Activated naive CD8-positive, alpha-beta T cell treated with anti-CD3 and anti-CD28 coated beads, Interleukin-2, amount 50 U/mL, for 24 hours (primary cell): ENCODE measurements at regions not wholly inside any gene's neighbourhood (a gene's known extent, or its start where the extent isn't known, plus 50 kb on each side); places are given as distances from the start of the nearest gene placed in this dataset.

Experiments
- ATAC-seq: fragments of 150-1000 bp; cut with Tn5 transposase; one replicate; pipeline ENCODE4 v1.10.0; 2021
- DNase-seq: peaks from one replicate; pipeline ENCODE4 v3.0.0; 2021
- H3K27ac Mint-ChIP-seq: one replicate; pipeline ENCODE4 v1.8.0; 2021; ENCODE audit warnings: mild to moderate bottlenecking, mixed read lengths
- H3K27me3 Mint-ChIP-seq: one replicate; pipeline ENCODE4 v1.8.0; 2021; ENCODE audit warnings: mixed read lengths
- H3K36me3 Mint-ChIP-seq: one replicate; pipeline ENCODE4 v1.8.0; 2021; ENCODE audit warnings: low read depth, mixed read lengths
- H3K4me1 Mint-ChIP-seq: one replicate; pipeline ENCODE4 v1.8.0; 2021; ENCODE audit warnings: mixed read lengths
- H3K4me3 Mint-ChIP-seq: one replicate; pipeline ENCODE4 v1.8.0; 2021; ENCODE audit warnings: mild to moderate bottlenecking, moderate library complexity, mixed read lengths
- H3K9me3 Mint-ChIP-seq: one replicate; pipeline ENCODE4 v1.8.0; 2021; ENCODE audit warnings: mixed read lengths

DNA sequence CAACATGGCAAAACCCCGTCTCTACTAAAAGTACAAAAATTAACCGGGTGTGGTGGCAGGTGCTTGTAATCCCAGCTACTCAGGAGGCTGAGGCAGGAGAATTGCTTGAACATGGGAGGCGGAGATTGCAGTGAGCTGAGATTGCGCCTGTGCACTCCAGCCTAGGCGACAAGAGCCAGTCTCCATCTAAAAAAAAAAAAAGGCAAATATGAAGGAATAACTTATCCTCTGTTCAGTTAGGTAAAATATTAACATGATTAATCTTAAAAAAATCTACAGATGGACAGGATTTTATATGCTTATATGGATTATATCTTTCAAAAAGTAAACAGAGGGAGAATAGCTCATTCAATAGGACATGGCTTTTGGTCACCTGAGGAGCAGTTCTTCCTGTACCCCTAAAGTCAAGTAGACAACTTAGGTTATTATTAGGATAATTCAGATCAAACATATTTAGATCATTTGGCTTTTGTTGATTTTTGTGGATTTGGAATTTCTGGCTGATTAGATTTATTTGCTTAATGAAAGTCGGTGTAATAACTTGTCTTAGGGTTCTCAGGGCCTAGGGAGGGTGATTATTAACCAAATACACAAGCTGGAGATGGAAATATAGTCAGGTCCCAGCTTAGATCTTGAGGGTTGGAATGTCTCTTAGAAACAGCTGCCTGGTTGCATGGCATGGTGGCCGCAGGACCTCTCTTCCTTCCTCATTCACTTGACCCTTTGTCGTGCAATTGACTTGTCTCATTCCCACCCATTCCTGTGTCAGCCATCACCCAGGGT is 82.1 kb upstream of the ONECUT1 start:
- Mint-ChIP-seq H3K27me3 (peaks cover 13% of the 10 kb centered on the region), H3K4me1 (no peaks in the 10 kb centered on the region), H3K36me3 (no peaks in the 10 kb centered on the region), H3K9me3 (peaks cover 6% of the 10 kb centered on the region), H3K4me3 (no peak overlapping the region), H3K27ac (no peak overlapping the region)
- ATAC-seq (no peak), DNase-seq (no peak)

GRCh38 chr15:52870015-52870414 is 79.9 kb upstream of the ONECUT1 start:
- no peaks in the 10 kb centered on the region for H3K4me1 Mint-ChIP-seq
- ATAC-seq (no peak), DNase-seq (no peak)
- no peak overlapping the region for H3K4me3 Mint-ChIP-seq
- H3K27ac Mint-ChIP-seq: no peak overlapping the region
- H3K9me3 Mint-ChIP-seq: peaks cover 14% of the 10 kb centered on the region
- H3K36me3 Mint-ChIP-seq: peaks cover 3% of the 10 kb centered on the region
- peaks cover 13% of the 10 kb centered on the region for H3K27me3 Mint-ChIP-seq

DNA sequence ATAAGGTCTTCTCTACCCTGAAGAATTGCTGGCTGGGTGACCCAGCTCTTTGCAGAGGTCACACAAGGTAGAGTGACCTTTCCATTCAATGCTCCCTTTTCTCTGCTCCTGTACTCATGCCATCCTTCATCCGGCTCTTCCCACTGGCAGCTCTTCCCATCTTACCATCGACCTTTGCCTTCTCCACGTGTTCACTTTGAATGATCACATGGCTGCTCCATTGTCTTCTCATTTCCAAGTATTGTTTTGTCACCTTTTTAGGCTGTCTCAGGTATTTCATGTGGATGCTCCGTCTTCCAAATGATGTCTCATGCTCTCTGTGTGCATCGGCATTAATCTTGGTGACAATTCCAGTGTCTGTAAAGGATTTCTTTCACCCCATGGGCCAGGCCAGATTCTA is 76.6 kb upstream of the ONECUT1 start:
- H3K4me3 Mint-ChIP-seq: no peak overlapping the region
- peaks cover 3% of the 10 kb centered on the region for H3K36me3 Mint-ChIP-seq
- ATAC-seq: no peak
- peaks cover 14% of the 10 kb centered on the region for H3K9me3 Mint-ChIP-seq
- H3K27ac Mint-ChIP-seq: no peak overlapping the region
- H3K4me1 Mint-ChIP-seq: peaks cover 1% of the 10 kb centered on the region
- peaks cover 8% of the 10 kb centered on the region for H3K27me3 Mint-ChIP-seq
- no peak for DNase-seq

- ATAC-seq (no peak), DNase-seq (no peak)
- peaks cover 2% of the 10 kb centered on the region for H3K27me3 Mint-ChIP-seq
- H3K9me3 Mint-ChIP-seq: peaks cover 11% of the 10 kb centered on the region
- H3K4me1 Mint-ChIP-seq: peaks cover 1% of the 10 kb centered on the region
- peaks cover 3% of the 10 kb centered on the region for H3K36me3 Mint-ChIP-seq
- H3K4me3 Mint-ChIP-seq: no peak overlapping the region
- H3K27ac Mint-ChIP-seq: no peak overlapping the region
Measured at GRCh38 chr15:52862677-52863076, 72.5 kb upstream of the ONECUT1 start.

- H3K9me3 Mint-ChIP-seq: no peaks in the 10 kb centered on the region
- no peak for ATAC-seq
- peaks cover 1% of the 10 kb centered on the region for H3K4me1 Mint-ChIP-seq
- H3K27me3 Mint-ChIP-seq: peaks cover 7% of the 10 kb centered on the region
- no peak overlapping the region for H3K4me3 Mint-ChIP-seq
- no peak for DNase-seq
- H3K27ac Mint-ChIP-seq: no peak overlapping the region
- H3K36me3 Mint-ChIP-seq: no peaks in the 10 kb centered on the region
Measured at GRCh38 chr15:52858782-52859176, 68.6 kb upstream of the ONECUT1 start.

- peaks cover 10% of the 10 kb centered on the region for H3K27me3 Mint-ChIP-seq
- no peak overlapping the region for H3K4me3 Mint-ChIP-seq
- H3K9me3 Mint-ChIP-seq: no peaks in the 10 kb centered on the region
- no peak for ATAC-seq
- H3K27ac Mint-ChIP-seq: no peak overlapping the region
- H3K4me1 Mint-ChIP-seq: peaks cover 1% of the 10 kb centered on the region
- no peak for DNase-seq
- H3K36me3 Mint-ChIP-seq: no peaks in the 10 kb centered on the region
Measured at GRCh38 chr15:52857937-52858781, 68.0 kb upstream of the ONECUT1 start.

- no peak for ATAC-seq
- H3K27ac Mint-ChIP-seq: no peak overlapping the region
- peaks cover 1% of the 10 kb centered on the region for H3K4me1 Mint-ChIP-seq
- peaks cover 11% of the 10 kb centered on the region for H3K27me3 Mint-ChIP-seq
- H3K36me3 Mint-ChIP-seq: no peaks in the 10 kb centered on the region
- DNase-seq: no peak
- H3K4me3 Mint-ChIP-seq: no peak overlapping the region
- H3K9me3 Mint-ChIP-seq: no peaks in the 10 kb centered on the region
Measured at GRCh38 chr15:52857471-52857870, 67.3 kb upstream of the ONECUT1 start.

DNA sequence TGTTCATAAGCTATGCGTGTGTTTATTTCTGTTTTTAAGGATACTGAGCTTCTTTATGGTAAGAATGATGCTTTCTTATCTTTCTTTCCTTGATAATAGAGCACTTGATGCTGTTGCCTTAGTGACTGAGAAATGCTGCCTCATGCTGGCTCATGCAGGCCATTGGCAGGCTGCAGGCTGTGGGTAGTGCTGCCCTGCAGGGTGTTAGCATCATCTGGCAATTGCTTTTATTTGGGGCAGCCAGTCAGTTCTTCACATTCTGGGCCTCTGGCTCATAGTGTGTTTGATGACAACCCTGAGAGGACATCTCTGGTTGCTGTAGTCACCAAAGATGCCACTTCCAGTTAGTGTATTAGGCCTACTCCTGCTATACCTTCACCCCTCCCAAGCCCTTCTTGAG is 66.2 kb upstream of the ONECUT1 start:
- Mint-ChIP-seq H3K9me3 (no peaks in the 10 kb centered on the region), H3K27me3 (peaks cover 11% of the 10 kb centered on the region), H3K27ac (no peak overlapping the region), H3K4me1 (no peaks in the 10 kb centered on the region), H3K36me3 (no peaks in the 10 kb centered on the region), H3K4me3 (no peak overlapping the region)
- ATAC-seq: no peak
- no peak for DNase-seq

DNA sequence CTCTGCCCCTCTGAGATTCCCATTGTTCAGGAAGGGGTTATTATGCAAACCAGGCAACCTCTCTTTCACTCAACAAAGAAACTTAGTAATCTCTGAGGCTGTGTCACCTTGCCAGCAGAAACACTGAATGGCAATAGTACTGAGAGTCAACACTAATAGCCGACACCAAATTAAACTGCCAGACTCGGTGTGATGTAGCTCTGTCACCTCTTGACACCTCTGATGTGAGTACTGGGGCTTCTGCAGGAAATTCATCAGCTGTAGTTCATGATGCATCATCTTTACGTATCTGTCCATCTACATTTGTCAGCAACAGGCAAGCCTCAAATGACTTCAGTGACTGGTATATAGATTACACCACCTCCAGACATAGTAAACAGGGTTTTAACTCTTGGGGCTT is 65.0 kb upstream of the ONECUT1 start:
- no peak overlapping the region for H3K27ac Mint-ChIP-seq
- H3K36me3 Mint-ChIP-seq: no peaks in the 10 kb centered on the region
- peaks cover 12% of the 10 kb centered on the region for H3K27me3 Mint-ChIP-seq
- ATAC-seq: no peak
- H3K9me3 Mint-ChIP-seq: no peaks in the 10 kb centered on the region
- no peak for DNase-seq
- H3K4me3 Mint-ChIP-seq: no peak overlapping the region
- no peaks in the 10 kb centered on the region for H3K4me1 Mint-ChIP-seq

DNA sequence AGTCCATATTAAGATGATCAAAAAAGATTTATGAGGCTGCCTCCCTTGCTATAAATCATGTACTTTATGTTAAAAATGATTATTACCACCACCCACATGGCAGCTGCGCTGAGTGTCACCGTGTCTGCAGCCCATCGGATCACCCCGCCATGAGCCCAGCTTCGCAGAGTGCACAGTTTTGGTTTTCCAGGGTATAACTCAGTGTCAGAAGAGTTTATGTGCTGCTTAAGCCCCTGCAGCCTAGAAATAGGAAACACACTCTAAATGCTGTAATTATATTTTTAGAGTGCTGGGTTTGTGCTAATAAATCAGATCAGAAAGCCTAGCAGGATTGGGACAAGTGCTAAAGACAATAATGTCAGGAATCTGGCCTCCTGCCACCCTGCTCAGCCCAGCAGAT is 54.7 kb upstream of the ONECUT1 start:
- H3K27ac Mint-ChIP-seq: no peak overlapping the region
- no peaks in the 10 kb centered on the region for H3K4me1 Mint-ChIP-seq
- no peak for ATAC-seq
- H3K9me3 Mint-ChIP-seq: peaks cover 5% of the 10 kb centered on the region
- no peaks in the 10 kb centered on the region for H3K36me3 Mint-ChIP-seq
- H3K4me3 Mint-ChIP-seq: no peak overlapping the region
- peaks cover 18% of the 10 kb centered on the region for H3K27me3 Mint-ChIP-seq
- no peak for DNase-seq
